Fibroblast of lung (primary cell): ENCODE measurements at regions not wholly inside any gene's neighbourhood (a gene's known extent, or its start where the extent isn't known, plus 50 kb on each side); places are given as distances from the start of the nearest gene placed in this dataset.

Experiments used
- DNase-seq, 2 donors: peaks; one replicate each; pipeline versions ENCODE4 v3.0.0 to v3.0.0-alpha.2; 2010; ENCODE audit warnings: low read depth in 2 of 2
- H2AFZ ChIP-seq: 2 replicates; pipeline ENCODE4 v1.5.1; 2012; ENCODE audit warnings: low read length, control low read depth, inconsistent platforms
- H3K27ac ChIP-seq: 2 replicates; pipeline ENCODE4 v1.5.1; 2011; ENCODE audit warnings: low read length, control low read depth; ENCODE audit not compliant: insufficient read depth
- H3K27me3 ChIP-seq: 2 replicates; pipeline ENCODE4 v1.5.1; 2011; ENCODE audit warnings: mild to moderate bottlenecking, low read length; ENCODE audit not compliant: control insufficient read depth, insufficient read depth
- H3K36me3 ChIP-seq: 2 replicates; pipeline ENCODE4 v1.5.1; 2011; ENCODE audit warnings: low read length; ENCODE audit not compliant: control insufficient read depth, insufficient read depth
- H3K4me1 ChIP-seq: 2 replicates; pipeline ENCODE4 v1.5.1; 2011; ENCODE audit warnings: low read length; ENCODE audit not compliant: control insufficient read depth, insufficient read depth; ENCODE audit errors: extremely low read depth
- H3K4me2 ChIP-seq: 2 replicates; pipeline ENCODE4 v1.5.1; 2011; ENCODE audit warnings: low read length, control low read depth; ENCODE audit not compliant: insufficient read depth; ENCODE audit errors: extremely low read depth
- H3K4me3 ChIP-seq, 4 experiments: fragments of 200-600 bp in 1 of 4; sonication (generic) in 1 of 4; replicated peaks in 1 of 4; 2 replicates each; pipeline ENCODE4 v1.5.1; 2011 to 2016; ENCODE audit warnings: low read length in 4 of 4, low read depth in 3 of 4, mild to moderate bottlenecking in 3 of 4, control low read depth in 2 of 4, inconsistent platforms in 1 of 4, mixed read lengths in 1 of 4; ENCODE audit not compliant: insufficient read depth in 1 of 4; ENCODE audit errors: control extremely low read depth in 1 of 4
- H3K79me2 ChIP-seq: 2 replicates; pipeline ENCODE4 v1.5.1; 2012; ENCODE audit warnings: mild to moderate bottlenecking, low read length, inconsistent platforms; ENCODE audit not compliant: control insufficient read depth, insufficient read depth
- H3K9ac ChIP-seq: 2 replicates; pipeline ENCODE4 v1.5.1; 2011; ENCODE audit warnings: mild to moderate bottlenecking, low read length, control low read depth; ENCODE audit not compliant: insufficient read depth
- H3K9me3 ChIP-seq: 2 replicates; pipeline ENCODE4 v1.5.1; 2012; ENCODE audit warnings: low read depth, low read length; ENCODE audit not compliant: control insufficient read depth, insufficient read depth
- H4K20me1 ChIP-seq: 2 replicates; pipeline ENCODE4 v1.5.1; 2011; ENCODE audit warnings: low read length; ENCODE audit not compliant: control insufficient read depth, insufficient read depth; ENCODE audit errors: extremely low read depth
- EZH2 ChIP-seq: IDR thresholded peaks from 2 replicates; pipeline ENCODE4 v1.5.1; 2012; ENCODE audit warnings: low read length, control low read depth, mild to moderate bottlenecking; ENCODE audit errors: missing control alignments
- TF ChIP-seq, protein P1 (sequence below), 2 donors: IDR thresholded peaks in 1 of 2; conservative IDR thresholded peaks in 1 of 2; 1 replicate in 1 of 2; 2 replicates in 1 of 2; pipeline ENCODE4 v1.5.1; 2011 to 2012; ENCODE audit warnings: low read length in 2 of 2, control low read depth in 1 of 2, inconsistent platforms in 1 of 2, low read depth in 1 of 2, mild to moderate bottlenecking in 1 of 2

DNA sequence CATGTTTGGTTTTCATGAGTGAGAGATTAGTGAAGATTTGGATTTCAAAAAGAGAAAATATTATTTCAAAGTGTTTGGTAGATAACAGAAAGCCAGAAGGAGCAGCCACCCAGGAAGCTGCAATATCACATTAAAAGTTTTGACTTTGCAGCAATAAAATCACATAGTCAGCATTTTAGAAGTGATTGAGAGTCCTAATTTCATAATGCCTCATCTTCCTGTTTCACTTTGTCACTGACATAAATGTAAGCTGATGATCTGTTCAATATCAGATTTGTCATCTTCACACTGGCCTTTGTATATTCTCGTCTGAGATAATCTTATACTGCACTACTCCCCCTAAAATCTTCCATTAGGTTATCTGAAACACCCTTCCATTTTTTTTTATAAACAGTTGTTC is 690.5 kb downstream of the ADCYAP1 start:
- no peak overlapping the region for H3K9ac ChIP-seq
- H3K4me1 ChIP-seq = no peaks in the 10 kb centered on the region
- no peak for DNase-seq
- no peaks in the 10 kb centered on the region for H3K9me3 ChIP-seq
- H3K4me3 ChIP-seq = no peak overlapping the region
- no peak overlapping the region for H3K27ac ChIP-seq
- no peak overlapping the region for H3K4me2 ChIP-seq
- no peaks in the 10 kb centered on the region for H3K79me2 ChIP-seq
- H2AFZ ChIP-seq = no peak overlapping the region
- TF ChIP-seq, protein P1, sequence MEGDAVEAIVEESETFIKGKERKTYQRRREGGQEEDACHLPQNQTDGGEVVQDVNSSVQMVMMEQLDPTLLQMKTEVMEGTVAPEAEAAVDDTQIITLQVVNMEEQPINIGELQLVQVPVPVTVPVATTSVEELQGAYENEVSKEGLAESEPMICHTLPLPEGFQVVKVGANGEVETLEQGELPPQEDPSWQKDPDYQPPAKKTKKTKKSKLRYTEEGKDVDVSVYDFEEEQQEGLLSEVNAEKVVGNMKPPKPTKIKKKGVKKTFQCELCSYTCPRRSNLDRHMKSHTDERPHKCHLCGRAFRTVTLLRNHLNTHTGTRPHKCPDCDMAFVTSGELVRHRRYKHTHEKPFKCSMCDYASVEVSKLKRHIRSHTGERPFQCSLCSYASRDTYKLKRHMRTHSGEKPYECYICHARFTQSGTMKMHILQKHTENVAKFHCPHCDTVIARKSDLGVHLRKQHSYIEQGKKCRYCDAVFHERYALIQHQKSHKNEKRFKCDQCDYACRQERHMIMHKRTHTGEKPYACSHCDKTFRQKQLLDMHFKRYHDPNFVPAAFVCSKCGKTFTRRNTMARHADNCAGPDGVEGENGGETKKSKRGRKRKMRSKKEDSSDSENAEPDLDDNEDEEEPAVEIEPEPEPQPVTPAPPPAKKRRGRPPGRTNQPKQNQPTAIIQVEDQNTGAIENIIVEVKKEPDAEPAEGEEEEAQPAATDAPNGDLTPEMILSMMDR (conservative IDR thresholded peaks at IDR 0.05 in 1 of 2, IDR thresholded peaks at IDR 0.05 in 1 of 2; ENCODE audit: low read depth in 1 of 2, low read length in 2 of 2) = no peak
- TF ChIP-seq EZH2 = no peak
- H3K36me3 ChIP-seq = no peaks in the 10 kb centered on the region
- H3K27me3 ChIP-seq = no peaks in the 10 kb centered on the region
- H4K20me1 ChIP-seq = no peaks in the 10 kb centered on the region

GRCh38 chr18:1599196-1599595 is 694.5 kb downstream of the ADCYAP1 start:
- Histone ChIP-seq H3K79me2 (no peaks in the 10 kb centered on the region), H3K36me3 (no peaks in the 10 kb centered on the region), H3K9me3 (no peaks in the 10 kb centered on the region), H3K4me1 (no peaks in the 10 kb centered on the region), H3K27me3 (no peaks in the 10 kb centered on the region), H3K4me2 (no peak overlapping the region), H4K20me1 (no peaks in the 10 kb centered on the region), H3K9ac (no peak overlapping the region), H3K4me3 (no peak overlapping the region), H2AFZ (no peak overlapping the region), H3K27ac (no peak overlapping the region)
- TF ChIP-seq, protein P1 (conservative IDR thresholded peaks at IDR 0.05 in 1 of 2, IDR thresholded peaks at IDR 0.05 in 1 of 2; ENCODE audit: low read depth in 1 of 2, low read length in 2 of 2) = no peak
- no peak for TF ChIP-seq EZH2
- DNase-seq = no peak

GRCh38 chr18:1604751-1605150 is 700.1 kb downstream of the ADCYAP1 start:
- no peak for DNase-seq

More at GRCh38 chr18:1604751-1605150, 700.1 kb downstream of the ADCYAP1 start:
- H3K27me3 ChIP-seq = no peaks in the 10 kb centered on the region
- no peak overlapping the region for H3K4me2 ChIP-seq
- H3K9ac ChIP-seq = no peak overlapping the region
- TF ChIP-seq EZH2 = no peak
- TF ChIP-seq, protein P1 (conservative IDR thresholded peaks at IDR 0.05 in 1 of 2, IDR thresholded peaks at IDR 0.05 in 1 of 2; ENCODE audit: low read depth in 1 of 2, low read length in 2 of 2) = no peak
- no peaks in the 10 kb centered on the region for H3K79me2 ChIP-seq
- H2AFZ ChIP-seq = no peak overlapping the region
- no peaks in the 10 kb centered on the region for H3K9me3 ChIP-seq
- no peak overlapping the region for H3K27ac ChIP-seq
- H3K36me3 ChIP-seq = no peaks in the 10 kb centered on the region
- no peaks in the 10 kb centered on the region for H3K4me1 ChIP-seq
- H3K4me3 ChIP-seq = no peak overlapping the region
- no peaks in the 10 kb centered on the region for H4K20me1 ChIP-seq
